Peyer's patch (tissue), 4 donors: ENCODE measurements at regions not wholly inside any gene's neighbourhood (a gene's known extent, or its start where the extent isn't known, plus 50 kb on each side); places are given as distances from the start of the nearest gene placed in this dataset.

ENCODE experiments used
- CTCF ChIP-seq, 6 experiments: fragments of 450-650 bp in 4 of 6; fragments of 200-600 bp in 2 of 6; sonication (generic) in 1 of 6; IDR thresholded peaks; one replicate each; pipeline ENCODE4 v1.5.1; 2017 to 2019; ENCODE audit warnings: antibody characterized with exemption in 6 of 6, mild to moderate bottlenecking in 3 of 6, moderate library complexity in 1 of 6
- POLR2A ChIP-seq, 2 donors: fragments of 450-650 bp; IDR thresholded peaks; one replicate each; pipeline ENCODE4 v1.5.1; 2017; ENCODE audit warnings: antibody characterized with exemption in 2 of 2, mild to moderate bottlenecking in 2 of 2, moderate library complexity in 2 of 2

- TF ChIP-seq CTCF (IDR thresholded peaks at IDR 0.05) (no peak), POLR2A (IDR thresholded peaks at IDR 0.05) (no peak)
These were observed 111.7 kb upstream of the RFLNA start for GRCh38 chr12:124183172-124183571.
